GM23248 (cell line): ENCODE measurements at regions not wholly inside any gene's neighbourhood (a gene's known extent, or its start where the extent isn't known, plus 50 kb on each side); places are given as distances from the start of the nearest gene placed in this dataset.

ENCODE experiments used
- EZH2 ChIP-seq: fragments of 200-600 bp; sonication (generic); IDR thresholded peaks from 2 replicates; pipeline ENCODE4 v1.6.1; 2018; ENCODE audit warnings: antibody characterized with exemption, mild to moderate bottlenecking; ENCODE audit not compliant: insufficient read depth, poor library complexity, severe bottlenecking
- EZH2phosphoT487 ChIP-seq: fragments of 200-600 bp; sonication (generic); IDR thresholded peaks from 2 replicates; pipeline ENCODE4 v1.6.1; 2018; ENCODE audit warnings: antibody characterized with exemption, moderate library complexity, mild to moderate bottlenecking, low read depth; ENCODE audit not compliant: insufficient read depth

- TF ChIP-seq EZH2phosphoT487 (no peak), EZH2 (no peak)
Observed at GRCh38 chr22:22754268-22754657, 109.8 kb downstream of the GGTLC2 start.
